ENCODE measurements at regions not wholly inside any gene's neighbourhood (a gene's known extent, or its start where the extent isn't known, plus 50 kb on each side); places are given as distances from the start of the nearest gene placed in this dataset.
"Not testable (repeated sequence)": the region's sequence is repeated elsewhere in the genome, so short reads cannot be mapped to it uniquely, and the experiment has no call there.

DNA sequence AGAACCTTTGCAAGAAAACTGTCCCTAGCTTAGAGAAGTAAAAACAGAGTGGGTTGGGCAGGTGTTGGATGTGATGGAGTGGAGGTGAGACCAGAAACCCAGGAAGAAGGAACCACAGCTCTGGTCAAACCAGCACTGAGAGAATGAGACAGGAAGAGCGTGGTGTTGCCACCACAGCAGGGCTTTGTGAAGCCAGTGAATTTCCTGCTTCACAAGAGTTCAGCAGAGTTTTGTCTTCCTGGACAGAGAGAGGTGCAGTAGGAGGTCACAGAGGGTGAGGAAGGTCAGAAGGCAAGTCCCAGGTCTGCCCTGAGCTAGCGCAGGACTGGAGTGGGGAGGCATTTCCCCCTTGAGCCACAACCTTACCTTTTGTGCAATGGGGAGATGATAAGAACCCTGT lies 2306.2 kb upstream of the ACO1 start:
- no peak for DNase-seq (ENCODE audit: low read depth in 2 of 2)

- DNase-seq (ENCODE audit: low read depth in 2 of 2), result no peak
These were observed 2295.0 kb upstream of the ACO1 start for GRCh38 chr9:30089428-30089827.

DNA sequence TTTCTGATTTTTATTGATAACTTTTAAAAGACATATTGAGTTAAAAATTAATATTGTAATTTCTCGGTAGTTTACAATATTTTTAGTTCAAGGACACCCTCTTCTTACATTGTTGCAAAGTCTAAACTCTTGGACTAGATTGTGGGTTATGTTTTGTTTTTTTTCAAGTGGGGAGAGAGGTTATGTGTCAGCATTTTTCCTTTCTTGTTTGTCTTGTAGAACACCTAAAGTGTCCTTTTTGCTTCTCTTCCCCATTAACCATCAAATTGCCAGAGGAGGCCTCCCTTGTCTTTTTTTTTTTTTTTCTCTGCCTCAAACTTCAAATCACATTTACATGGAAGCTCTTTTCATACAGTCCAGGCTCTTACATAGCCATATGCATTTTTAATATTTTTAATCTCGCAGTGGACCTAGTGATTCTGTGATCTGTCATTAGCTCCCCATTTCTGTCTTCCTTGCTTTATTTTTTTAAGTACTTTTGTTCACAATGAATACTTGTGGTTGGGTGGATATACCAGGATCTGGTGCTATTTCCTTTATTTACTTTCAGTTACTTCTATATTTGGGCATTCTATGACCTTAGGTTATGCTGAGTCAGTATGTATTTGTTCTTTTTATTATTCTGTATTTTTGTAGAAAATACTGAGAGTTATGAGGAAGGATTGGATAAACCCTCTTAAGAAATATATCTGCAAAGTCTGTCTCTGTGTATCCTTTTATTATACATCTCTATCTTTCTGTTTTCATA lies 2280.6 kb upstream of the ACO1 start:
- no peak for DNase-seq (ENCODE audit: low read depth in 2 of 2)

DNA sequence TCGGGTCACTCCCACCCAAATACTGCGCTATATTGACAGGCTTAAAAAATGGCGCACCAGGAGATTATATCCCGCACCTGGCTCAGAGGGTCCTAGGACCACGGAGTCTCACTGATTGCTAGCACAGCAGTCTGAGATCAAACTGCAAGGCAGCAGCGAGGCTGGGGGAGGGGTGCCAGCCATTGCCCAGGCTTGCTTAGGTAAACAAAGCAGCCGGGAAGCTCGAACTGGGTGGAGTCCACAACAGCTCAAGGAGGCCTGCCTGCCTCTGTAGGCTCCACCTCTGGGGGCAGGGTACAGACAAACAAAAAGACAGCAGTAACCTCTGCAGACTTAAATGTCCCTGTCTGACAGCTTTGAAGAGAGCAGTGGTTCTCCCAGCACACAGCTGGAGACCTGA lies 2277.3 kb upstream of the ACO1 start:
- not testable (repeated sequence) for DNase-seq (ENCODE audit: low read depth in 2 of 2)

DNA sequence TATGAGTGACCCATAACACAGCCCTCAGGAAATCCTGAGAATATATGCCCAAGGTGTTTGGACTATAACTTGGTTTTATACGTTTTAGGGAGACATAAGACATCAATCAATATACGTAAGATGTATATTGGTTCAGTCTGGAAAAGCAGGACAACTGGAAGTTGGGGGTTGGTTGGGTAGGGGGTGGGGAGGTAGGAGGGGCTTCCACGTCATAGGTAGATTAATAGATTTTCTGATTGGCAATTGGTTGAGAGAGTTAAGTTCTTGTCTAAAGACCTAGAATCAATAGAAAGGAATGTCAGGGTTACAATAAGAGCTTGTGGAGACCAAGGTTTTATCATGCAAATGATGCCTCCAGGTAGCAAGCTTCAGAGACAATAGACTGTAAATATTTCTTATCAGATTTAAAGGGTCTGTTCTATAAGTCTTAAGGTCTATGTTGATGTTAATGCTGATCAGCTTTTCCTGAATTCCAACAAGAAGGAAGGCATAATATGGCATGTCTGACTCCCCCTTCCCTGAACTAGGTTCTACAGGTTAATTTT lies 2267.7 kb upstream of the ACO1 start:
- DNase-seq (ENCODE audit: low read depth in 2 of 2), result no peak

DNA sequence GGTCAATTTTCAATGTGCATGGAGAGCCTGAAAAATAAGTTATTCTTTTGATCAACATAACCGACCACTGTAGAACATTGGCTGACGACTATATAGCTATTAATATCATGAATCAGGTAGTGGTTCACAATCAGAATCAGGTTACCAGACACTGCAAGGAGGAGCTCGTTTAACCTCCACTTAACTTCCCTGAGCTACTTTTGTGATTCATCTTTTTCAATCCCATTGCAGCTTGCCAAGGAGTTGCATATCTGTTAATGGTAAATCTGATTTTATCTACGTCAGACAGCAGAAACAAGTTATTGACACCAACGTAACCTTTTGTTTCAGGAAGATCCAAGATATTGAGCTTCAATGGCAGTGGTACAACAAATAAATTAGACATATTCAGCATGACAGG lies 2263.8 kb upstream of the ACO1 start:
- DNase-seq (ENCODE audit: low read depth in 2 of 2), result no peak

DNA sequence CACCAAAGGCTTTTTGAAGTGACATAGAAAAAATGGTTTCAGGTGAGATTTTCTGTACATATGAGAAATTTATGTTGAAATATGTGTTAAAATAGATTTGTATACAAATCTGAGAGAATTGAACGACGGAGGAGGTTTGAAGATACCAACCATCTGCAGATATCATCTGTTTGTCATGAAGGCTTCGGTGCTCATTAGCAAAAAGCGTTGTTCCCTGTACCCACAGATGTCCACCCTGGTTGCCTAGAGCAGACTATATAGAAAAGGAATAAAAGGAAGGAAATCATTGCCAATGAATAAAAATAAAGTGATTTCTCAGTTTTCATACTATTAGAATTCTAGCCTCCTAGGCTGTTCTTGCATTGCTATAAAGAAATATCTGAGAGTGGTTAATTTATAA lies 2262.8 kb upstream of the ACO1 start:
- DNase-seq (ENCODE audit: low read depth in 2 of 2), result no peak

- DNase-seq (ENCODE audit: low read depth in 2 of 2), result no peak
These were observed 2258.6 kb upstream of the ACO1 start for GRCh38 chr9:30125881-30126280.

- DNase-seq (ENCODE audit: low read depth in 2 of 2), result no peak
These were observed 2257.1 kb upstream of the ACO1 start for GRCh38 chr9:30127371-30127770.

- DNase-seq (ENCODE audit: low read depth in 2 of 2), result no peak
These were observed 2244.0 kb upstream of the ACO1 start for GRCh38 chr9:30140407-30140806.

GRCh38 chr9:30160570-30160969 lies 2223.9 kb upstream of the ACO1 start:
- no peak for DNase-seq (ENCODE audit: low read depth in 2 of 2)

GRCh38 chr9:30172206-30172605 lies 2212.2 kb upstream of the ACO1 start:
- no peak for DNase-seq (ENCODE audit: low read depth in 2 of 2)

DNA sequence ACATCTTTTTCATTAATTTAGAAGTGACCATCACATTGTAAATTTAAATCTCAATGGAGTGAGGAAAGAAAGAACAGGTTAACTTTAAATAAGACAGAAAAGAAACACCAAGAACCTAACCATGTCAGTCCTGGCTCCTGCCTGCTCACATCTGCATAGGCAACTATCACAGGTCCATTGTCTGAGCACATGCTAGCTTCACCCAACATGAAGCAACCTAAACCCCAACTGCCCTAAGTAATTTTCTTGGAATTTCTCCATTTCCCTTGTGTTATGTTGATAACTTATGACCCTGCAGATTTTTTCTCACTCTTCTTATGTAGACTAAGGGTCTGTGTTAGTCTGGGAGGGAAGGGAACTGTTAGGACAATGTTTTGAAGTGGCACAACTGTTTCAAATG lies 2205.8 kb upstream of the ACO1 start:
- no peak for DNase-seq (ENCODE audit: low read depth in 2 of 2)

- no peak for DNase-seq (ENCODE audit: low read depth in 2 of 2)
These were observed 2191.0 kb upstream of the ACO1 start for GRCh38 chr9:30193421-30193820.

- no peak for DNase-seq (ENCODE audit: low read depth in 2 of 2)
These were observed 2187.5 kb upstream of the ACO1 start for GRCh38 chr9:30196941-30197340.

GRCh38 chr9:30197453-30197852 lies 2187.0 kb upstream of the ACO1 start:
- no peak for DNase-seq (ENCODE audit: low read depth in 2 of 2)

DNA sequence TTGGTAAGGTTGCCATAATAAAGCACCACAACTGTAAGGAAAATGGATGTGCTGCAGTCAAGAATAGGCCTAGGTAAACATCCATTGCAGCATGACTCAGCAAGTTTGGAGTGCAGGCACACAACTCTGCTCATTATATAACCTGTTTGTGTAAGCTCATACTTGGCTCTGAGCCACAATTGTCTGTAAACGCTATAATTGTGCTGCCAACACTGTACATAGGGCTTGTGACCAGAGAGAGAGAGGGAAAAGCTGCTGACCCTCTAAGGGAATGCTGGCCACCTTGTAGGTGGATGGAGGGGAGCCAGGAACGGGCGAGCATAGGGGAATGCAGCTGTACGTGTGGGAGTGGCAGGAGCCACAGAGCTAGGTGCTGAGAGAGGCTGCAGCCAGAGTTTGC lies 2186.5 kb upstream of the ACO1 start:
- no peak for DNase-seq (ENCODE audit: low read depth in 2 of 2)

DNA sequence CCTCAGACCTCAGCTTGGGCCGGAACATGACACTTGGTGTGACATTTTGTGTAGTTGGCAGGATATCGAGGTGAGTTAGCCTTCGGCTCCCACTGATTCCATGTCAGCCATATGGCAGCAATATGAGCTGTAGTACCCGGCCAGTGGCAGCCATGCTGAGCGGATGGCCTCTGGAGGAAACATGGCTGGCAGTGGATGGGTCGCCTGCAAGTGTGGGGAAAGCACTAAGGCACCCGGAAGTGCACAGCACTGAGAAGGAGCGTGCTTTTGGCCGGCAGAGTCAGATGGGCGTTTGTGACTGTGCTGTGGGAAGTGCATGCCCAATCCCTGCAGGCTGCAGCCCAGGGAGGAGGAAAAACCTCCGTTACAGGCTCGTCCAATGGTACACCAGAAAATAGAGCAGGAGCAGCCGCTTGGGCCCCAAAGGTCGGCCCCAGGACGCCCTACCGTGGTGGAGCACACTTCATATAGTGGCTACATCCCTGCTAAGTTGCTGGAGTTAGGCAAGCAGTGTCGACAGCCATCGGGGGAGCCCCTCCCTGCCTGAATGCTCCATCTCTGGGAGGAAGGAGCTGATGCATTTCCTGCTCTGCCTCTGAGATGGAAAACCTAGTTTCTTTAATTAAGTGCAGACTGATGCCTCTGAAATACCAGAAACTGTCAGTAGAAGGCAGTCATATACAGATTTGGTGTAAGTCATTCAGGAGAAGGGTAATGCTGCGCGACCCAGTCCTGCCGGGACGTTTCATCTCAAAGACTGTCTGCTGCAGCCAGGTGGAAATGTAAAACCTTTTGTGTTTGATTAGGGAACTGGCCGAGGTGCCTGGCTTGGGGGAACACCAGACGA lies 2185.8 kb upstream of the ACO1 start:
- DNase-seq (ENCODE audit: low read depth in 2 of 2), result no peak

- no peak for DNase-seq (ENCODE audit: low read depth in 2 of 2)
These were observed 2183.4 kb upstream of the ACO1 start for GRCh38 chr9:30201024-30201423.

DNA sequence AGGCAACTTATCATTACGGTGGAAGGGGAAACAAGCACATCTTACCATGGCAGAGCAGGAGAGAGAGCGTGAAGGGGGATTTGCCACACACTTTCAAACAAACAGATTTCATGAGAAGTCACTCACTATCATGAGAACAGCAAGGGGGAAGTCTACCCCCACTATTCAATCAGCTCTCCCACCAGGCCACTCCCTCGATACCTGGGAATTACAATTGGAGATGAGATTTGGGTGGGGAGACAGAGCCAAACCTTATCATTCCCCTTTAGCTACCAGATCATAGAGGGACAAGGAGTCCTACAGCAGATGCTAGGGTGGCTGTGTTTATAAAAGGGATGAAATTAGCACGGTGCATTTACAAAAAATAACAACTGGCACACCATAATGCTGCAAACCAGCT lies 2149.4 kb upstream of the ACO1 start:
- no peak for DNase-seq (ENCODE audit: low read depth in 2 of 2)

DNA sequence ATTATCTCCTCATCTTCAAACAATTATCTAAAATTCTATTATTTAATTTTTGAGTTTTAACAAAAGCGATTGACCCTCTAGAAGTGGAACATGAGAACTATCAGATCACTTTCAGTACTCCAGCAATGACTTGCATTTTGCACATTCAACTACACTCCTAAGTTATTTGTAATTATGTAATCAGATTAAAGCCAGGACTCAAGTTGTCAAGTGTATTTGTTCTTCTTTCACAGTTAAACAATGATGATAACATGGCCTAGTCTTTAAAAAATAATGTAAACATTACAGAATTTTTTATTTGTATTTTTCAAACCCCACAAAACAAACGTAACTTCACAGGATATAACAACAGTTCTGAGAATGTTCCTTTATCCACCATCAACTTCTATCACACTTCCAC lies 2148.9 kb upstream of the ACO1 start:
- no peak for DNase-seq (ENCODE audit: low read depth in 2 of 2)

GRCh38 chr9:30239878-30240277 lies 2144.6 kb upstream of the ACO1 start:
- no peak for DNase-seq (ENCODE audit: low read depth in 2 of 2)

GRCh38 chr9:30243467-30243866 lies 2141.0 kb upstream of the ACO1 start:
- no peak for DNase-seq (ENCODE audit: low read depth in 2 of 2)

Data from stimulated activated CD4-positive, alpha-beta T cell treated with anti-CD3 and anti-CD28 coated beads, Interleukin-1b, Interleukin-23, amount 100 ng/mL, for 4 hours (primary cell).